ENCODE measurements at regions not wholly inside any gene's neighbourhood (a gene's known extent, or its start where the extent isn't known, plus 50 kb on each side); places are given as distances from the start of the nearest gene placed in this dataset.

- TF ChIP-seq, protein P1, sequence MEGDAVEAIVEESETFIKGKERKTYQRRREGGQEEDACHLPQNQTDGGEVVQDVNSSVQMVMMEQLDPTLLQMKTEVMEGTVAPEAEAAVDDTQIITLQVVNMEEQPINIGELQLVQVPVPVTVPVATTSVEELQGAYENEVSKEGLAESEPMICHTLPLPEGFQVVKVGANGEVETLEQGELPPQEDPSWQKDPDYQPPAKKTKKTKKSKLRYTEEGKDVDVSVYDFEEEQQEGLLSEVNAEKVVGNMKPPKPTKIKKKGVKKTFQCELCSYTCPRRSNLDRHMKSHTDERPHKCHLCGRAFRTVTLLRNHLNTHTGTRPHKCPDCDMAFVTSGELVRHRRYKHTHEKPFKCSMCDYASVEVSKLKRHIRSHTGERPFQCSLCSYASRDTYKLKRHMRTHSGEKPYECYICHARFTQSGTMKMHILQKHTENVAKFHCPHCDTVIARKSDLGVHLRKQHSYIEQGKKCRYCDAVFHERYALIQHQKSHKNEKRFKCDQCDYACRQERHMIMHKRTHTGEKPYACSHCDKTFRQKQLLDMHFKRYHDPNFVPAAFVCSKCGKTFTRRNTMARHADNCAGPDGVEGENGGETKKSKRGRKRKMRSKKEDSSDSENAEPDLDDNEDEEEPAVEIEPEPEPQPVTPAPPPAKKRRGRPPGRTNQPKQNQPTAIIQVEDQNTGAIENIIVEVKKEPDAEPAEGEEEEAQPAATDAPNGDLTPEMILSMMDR (IDR thresholded peaks at IDR 0.05): no peak
- TF ChIP-seq POLR2A (IDR thresholded peaks at IDR 0.05): no peak
Measured at GRCh38 chr6:156016186-156016976, 560.7 kb upstream of the NOX3 start.
